IPS-18a (cell line): ENCODE measurements at regions not wholly inside any gene's neighbourhood (a gene's known extent, or its start where the extent isn't known, plus 50 kb on each side); places are given as distances from the start of the nearest gene placed in this dataset.
"Not testable (repeated sequence)": the region's sequence is repeated elsewhere in the genome, so short reads cannot be mapped to it uniquely, and the experiment has no call there.

ENCODE experiments used
- H3K27ac ChIP-seq: one replicate; pipeline ENCODE4 v1.5.1; 2013; ENCODE audit warnings: low read length
- H3K27me3 ChIP-seq: one replicate; pipeline ENCODE4 v1.6.1; 2013; ENCODE audit warnings: mild to moderate bottlenecking, low read length; ENCODE audit not compliant: control insufficient read depth, insufficient read depth
- H3K36me3 ChIP-seq: one replicate; pipeline ENCODE4 v1.6.1; 2013; ENCODE audit warnings: low read depth, low read length; ENCODE audit not compliant: control insufficient read depth
- H3K4me1 ChIP-seq: one replicate; pipeline ENCODE4 v1.6.1; 2013; ENCODE audit warnings: low read depth, low read length; ENCODE audit not compliant: control insufficient read depth
- H3K4me3 ChIP-seq: one replicate; pipeline ENCODE4 v1.5.1; 2013; ENCODE audit warnings: low read length
- H3K9ac ChIP-seq: one replicate; pipeline ENCODE4 v1.6.1; 2013; ENCODE audit warnings: mild to moderate bottlenecking, low read length, moderate library complexity
- H3K9me3 ChIP-seq: one replicate; pipeline ENCODE4 v1.6.1; 2013; ENCODE audit warnings: low read depth, low read length; ENCODE audit not compliant: control insufficient read depth

DNA sequence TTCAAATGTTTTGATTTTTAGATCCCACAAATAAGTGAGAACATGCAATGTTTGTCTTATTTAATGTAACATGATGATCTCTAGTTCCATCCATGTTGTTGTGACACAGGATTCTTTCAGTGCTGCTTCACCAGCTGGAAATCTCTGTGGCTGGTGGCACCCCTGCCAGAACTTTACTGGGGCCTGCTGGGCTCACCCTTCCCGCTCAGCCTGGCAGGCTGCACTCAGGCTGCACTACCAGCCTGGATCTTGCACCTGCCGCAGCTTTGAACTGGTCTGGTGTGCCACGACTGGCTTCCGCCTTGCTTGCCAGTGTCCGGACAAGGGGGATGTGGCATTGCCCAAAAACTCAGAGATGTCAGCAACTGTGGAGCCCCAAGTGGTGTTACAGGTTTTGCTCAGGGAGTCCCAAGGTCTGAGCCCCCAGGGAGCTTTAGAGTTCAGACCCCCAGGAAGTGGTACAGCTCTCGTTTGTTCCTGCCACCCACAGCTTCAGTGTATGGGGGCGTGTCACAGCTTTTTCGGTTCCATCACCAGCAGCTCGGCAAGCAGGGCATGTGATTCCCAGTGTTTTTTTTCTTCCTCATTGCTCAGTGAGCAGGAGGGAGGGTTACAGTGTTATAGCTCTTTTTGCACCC lies 72.3 kb upstream of the SYNCRIP start:
- Histone ChIP-seq H3K4me3 (no peak overlapping the region), H3K36me3 (no peaks in the 10 kb centered on the region), H3K9ac (no peak overlapping the region), H3K27ac (no peak overlapping the region), H3K9me3 (no peaks in the 10 kb centered on the region), H3K4me1 (no peaks in the 10 kb centered on the region), H3K27me3 (no peaks in the 10 kb centered on the region)

DNA sequence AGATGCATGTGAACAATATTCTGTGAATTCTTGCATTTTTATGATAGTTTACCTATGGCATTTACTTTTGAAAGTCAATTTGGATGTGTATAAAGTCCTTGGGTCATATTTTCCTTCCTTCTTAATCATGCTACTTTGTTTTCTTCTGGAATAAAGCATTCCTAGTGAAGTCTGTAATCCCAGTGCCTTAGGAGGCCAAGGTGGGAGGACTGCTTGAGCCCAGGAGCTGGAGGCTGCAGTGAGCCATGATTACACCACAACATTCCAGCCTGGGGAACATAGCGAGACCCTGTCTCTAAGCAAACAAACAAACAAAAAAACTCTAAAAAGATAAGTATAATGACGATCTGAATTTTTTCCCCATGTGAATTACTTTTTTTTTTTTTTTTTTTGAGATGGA lies 69.7 kb upstream of the SYNCRIP start:
- H3K4me1 ChIP-seq = no peaks in the 10 kb centered on the region
- H3K4me3 ChIP-seq = no peak overlapping the region
- no peak overlapping the region for H3K9ac ChIP-seq
- H3K36me3 ChIP-seq = no peaks in the 10 kb centered on the region
- no peaks in the 10 kb centered on the region for H3K9me3 ChIP-seq
- no peak overlapping the region for H3K27ac ChIP-seq
- H3K27me3 ChIP-seq = no peaks in the 10 kb centered on the region

DNA sequence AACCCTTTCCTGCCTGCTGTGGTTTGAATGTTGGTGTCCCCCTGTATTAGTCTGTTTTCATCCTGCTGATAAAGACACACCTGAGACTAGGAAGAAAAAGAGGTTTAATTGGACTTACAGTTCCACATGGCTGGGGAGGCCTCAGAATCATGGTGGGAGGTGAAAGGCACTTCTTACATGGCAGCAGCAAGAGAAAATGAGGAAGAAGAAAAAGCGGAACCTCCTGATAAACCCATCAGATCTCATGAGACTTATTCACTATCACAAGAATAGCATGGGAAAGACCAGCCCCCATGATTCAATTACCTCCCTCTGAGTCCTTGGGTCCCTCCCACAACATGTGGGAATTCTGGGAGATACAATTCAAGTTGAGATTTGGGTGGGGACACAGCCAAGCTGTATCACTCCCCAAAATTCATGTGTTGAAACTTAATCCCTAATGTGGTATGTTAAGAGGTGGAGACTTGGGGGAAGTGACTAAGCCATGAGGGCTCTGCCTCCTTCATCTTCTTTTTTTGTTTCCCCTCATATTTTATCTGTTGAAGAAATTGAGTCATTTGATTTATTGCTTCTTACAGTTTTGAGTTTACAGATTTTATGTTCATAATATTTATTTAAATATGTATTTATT lies 64.9 kb upstream of the SYNCRIP start:
- not testable (repeated sequence) for H3K27ac ChIP-seq, H3K9me3 ChIP-seq, H3K4me3 ChIP-seq, H3K9ac ChIP-seq, H3K4me1 ChIP-seq, H3K36me3 ChIP-seq, H3K27me3 ChIP-seq

DNA sequence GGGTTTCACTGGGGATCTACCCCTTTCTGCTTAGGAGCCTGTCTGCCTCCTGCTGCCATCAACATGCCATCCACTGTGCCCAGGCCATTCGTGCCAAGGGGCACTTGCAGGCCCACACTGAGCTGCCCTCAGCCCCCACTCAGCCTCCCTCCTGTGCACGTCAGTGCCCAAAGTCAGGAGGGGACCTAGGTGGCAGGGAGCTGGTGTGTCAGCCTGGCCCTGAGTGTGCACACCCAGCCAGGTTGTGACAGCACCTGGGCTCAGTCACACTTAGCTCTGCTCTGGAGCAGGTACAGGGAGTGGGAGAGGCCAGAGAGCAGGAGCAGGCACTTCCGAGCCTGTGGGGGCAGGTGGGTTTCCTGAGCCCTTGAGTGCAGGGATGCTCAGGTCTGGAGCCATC lies 63.6 kb upstream of the SYNCRIP start:
- no peaks in the 10 kb centered on the region for H3K36me3 ChIP-seq
- no peaks in the 10 kb centered on the region for H3K4me1 ChIP-seq
- H3K27me3 ChIP-seq = no peaks in the 10 kb centered on the region
- H3K27ac ChIP-seq = no peak overlapping the region
- no peak overlapping the region for H3K4me3 ChIP-seq
- no peak overlapping the region for H3K9ac ChIP-seq
- no peaks in the 10 kb centered on the region for H3K9me3 ChIP-seq

DNA sequence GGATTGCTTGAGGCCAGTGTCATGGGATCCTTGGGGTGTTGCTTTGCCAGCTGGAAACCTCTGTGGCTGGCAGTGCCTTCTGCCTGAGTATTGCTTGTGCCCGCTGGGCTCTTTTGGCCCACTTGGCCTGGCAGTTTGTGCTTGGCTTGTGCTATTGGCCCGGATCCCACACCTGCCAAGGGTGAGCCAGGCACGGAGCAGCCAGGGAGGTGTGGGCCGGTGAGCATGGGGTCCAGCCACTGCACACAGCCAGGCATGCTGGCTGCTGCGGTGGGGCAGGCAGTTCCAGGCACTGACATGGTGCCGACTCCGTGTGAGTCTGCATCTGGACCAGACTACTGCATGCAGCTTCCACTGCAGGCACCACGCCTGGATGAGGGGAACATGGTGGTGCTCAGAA lies 62.5 kb upstream of the SYNCRIP start:
- Histone ChIP-seq H3K27me3 (no peaks in the 10 kb centered on the region), H3K36me3 (no peaks in the 10 kb centered on the region), H3K9me3 (no peaks in the 10 kb centered on the region)

DNA sequence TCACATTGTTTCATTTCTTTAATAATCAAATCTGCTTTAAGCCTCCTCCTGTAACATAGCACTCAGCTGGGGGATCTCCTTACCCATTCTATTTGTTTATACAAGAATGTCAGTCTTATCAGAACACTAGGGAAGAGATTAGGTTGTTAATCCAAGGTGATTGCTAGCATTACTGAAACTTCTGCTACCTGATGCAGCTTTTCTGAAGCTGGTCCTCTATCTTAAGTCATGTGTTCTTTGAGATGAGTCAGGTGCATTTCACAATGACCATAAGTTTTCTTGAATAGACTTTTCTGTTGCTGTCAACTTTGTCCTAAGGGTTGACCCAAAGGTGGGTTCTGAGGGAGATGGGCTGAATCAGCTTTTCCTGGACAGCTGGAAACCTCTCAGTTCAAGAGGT lies 60.7 kb upstream of the SYNCRIP start:
- no peak overlapping the region for H3K4me3 ChIP-seq
- H3K9ac ChIP-seq = no peak overlapping the region
- H3K4me1 ChIP-seq = no peaks in the 10 kb centered on the region
- H3K9me3 ChIP-seq = no peaks in the 10 kb centered on the region
- no peaks in the 10 kb centered on the region for H3K36me3 ChIP-seq
- no peak overlapping the region for H3K27ac ChIP-seq
- H3K27me3 ChIP-seq = no peaks in the 10 kb centered on the region

More for the DNA sequence above, 62.5 kb upstream of the SYNCRIP start:
- H3K9ac ChIP-seq = no peak overlapping the region
- no peak overlapping the region for H3K4me3 ChIP-seq
- H3K27ac ChIP-seq = no peak overlapping the region
- no peaks in the 10 kb centered on the region for H3K4me1 ChIP-seq
